A673 (cell line): ENCODE measurements at regions not wholly inside any gene's neighbourhood (a gene's known extent, or its start where the extent isn't known, plus 50 kb on each side); places are given as distances from the start of the nearest gene placed in this dataset.

Experiments used
- BruUV-seq: library from RNA; stranded (reverse); fragments of 400-500 nt; replicated peaks from 2 replicates; lab custom pipeline; 2021; lab: Mats Ljungman, UMichigan
- CTCF ChIA-PET: fragments of 300-600 bp; sonication (Branson Sonifier 250); formaldehyde crosslinking; loops from one replicate; lab custom pipeline; 2022; ENCODE audit warnings: antibody characterized with exemption; lab: Charles Lee
- POLR2A ChIA-PET: fragments of 300-600 bp; sonication (Branson Sonifier 250); formaldehyde crosslinking; loops from one replicate; lab custom pipeline; 2022; ENCODE audit warnings: antibody characterized with exemption; ENCODE audit not compliant: low non-redundant PET; lab: Charles Lee
- DNase-seq: peaks from one replicate; pipeline ENCODE4 v3.0.0-alpha.2; 2015; ENCODE audit warnings: low spot score
- H3K27ac ChIP-seq: fragments of 200-600 bp; sonication (generic); 2 replicates; pipeline ENCODE4 v1.5.1; 2016; ENCODE audit warnings: mixed run types, low read depth, mild to moderate bottlenecking, mixed read lengths, antibody characterized with exemption, low read length; ENCODE audit not compliant: poor library complexity, severe bottlenecking
- H3K27me3 ChIP-seq: fragments of 200-600 bp; sonication (generic); replicated peaks from 2 replicates; pipeline ENCODE4 v1.6.1; 2017; ENCODE audit warnings: mixed run types, low read depth, mild to moderate bottlenecking, mixed read lengths, antibody characterized with exemption, low read length; ENCODE audit not compliant: insufficient read depth, poor library complexity
- H3K36me3 ChIP-seq: fragments of 200-600 bp; sonication (generic); 2 replicates; pipeline ENCODE4 v1.6.1; 2016; ENCODE audit warnings: mixed run types, mild to moderate bottlenecking, mixed read lengths, antibody characterized with exemption, low read length; ENCODE audit not compliant: insufficient read depth, poor library complexity, severe bottlenecking
- H3K4me1 ChIP-seq: fragments of 200-600 bp; sonication (generic); 2 replicates; pipeline ENCODE4 v1.6.1; 2017; ENCODE audit warnings: mixed run types, mild to moderate bottlenecking, mixed read lengths, antibody characterized with exemption, low read length; ENCODE audit not compliant: insufficient read depth, poor library complexity, severe bottlenecking
- H3K4me3 ChIP-seq: fragments of 200-600 bp; sonication (generic); 2 replicates; pipeline ENCODE4 v1.5.1; 2016; ENCODE audit warnings: low read depth, mixed run types, mild to moderate bottlenecking, mixed read lengths, low read length; ENCODE audit not compliant: poor library complexity, severe bottlenecking
- H3K9me3 ChIP-seq: fragments of 200-600 bp; sonication (generic); 2 replicates; pipeline ENCODE4 v1.6.1; 2016; ENCODE audit warnings: mixed run types, low read depth, mild to moderate bottlenecking, mixed read lengths, antibody characterized with exemption, low read length; ENCODE audit not compliant: poor library complexity, severe bottlenecking
- EZH2 ChIP-seq: fragments of 200-600 bp; sonication (generic); IDR thresholded peaks from 2 replicates; pipeline ENCODE4 v1.6.1; 2017; ENCODE audit warnings: borderline replicate concordance, low read depth, mild to moderate bottlenecking, mixed read lengths, antibody characterized with exemption, low read length; ENCODE audit not compliant: poor library complexity, severe bottlenecking
- intact Hi-C: fragments of 100-400 bp; cut with micrococcal nuclease; formaldehyde crosslinking; loops from one replicate; pipeline ENCODE4 v1.10.0; 2022; ENCODE audit not compliant: unreplicated experiment
- TF ChIP-seq, protein P1 (sequence below): fragments of 300-800, 200-600 bp; sonication (generic); conservative IDR thresholded peaks from 2 replicates; pipeline ENCODE4 v1.5.1; 2017; ENCODE audit warnings: low read depth, mild to moderate bottlenecking, antibody characterized with exemption, low read length, moderate library complexity, mixed read lengths

DNA sequence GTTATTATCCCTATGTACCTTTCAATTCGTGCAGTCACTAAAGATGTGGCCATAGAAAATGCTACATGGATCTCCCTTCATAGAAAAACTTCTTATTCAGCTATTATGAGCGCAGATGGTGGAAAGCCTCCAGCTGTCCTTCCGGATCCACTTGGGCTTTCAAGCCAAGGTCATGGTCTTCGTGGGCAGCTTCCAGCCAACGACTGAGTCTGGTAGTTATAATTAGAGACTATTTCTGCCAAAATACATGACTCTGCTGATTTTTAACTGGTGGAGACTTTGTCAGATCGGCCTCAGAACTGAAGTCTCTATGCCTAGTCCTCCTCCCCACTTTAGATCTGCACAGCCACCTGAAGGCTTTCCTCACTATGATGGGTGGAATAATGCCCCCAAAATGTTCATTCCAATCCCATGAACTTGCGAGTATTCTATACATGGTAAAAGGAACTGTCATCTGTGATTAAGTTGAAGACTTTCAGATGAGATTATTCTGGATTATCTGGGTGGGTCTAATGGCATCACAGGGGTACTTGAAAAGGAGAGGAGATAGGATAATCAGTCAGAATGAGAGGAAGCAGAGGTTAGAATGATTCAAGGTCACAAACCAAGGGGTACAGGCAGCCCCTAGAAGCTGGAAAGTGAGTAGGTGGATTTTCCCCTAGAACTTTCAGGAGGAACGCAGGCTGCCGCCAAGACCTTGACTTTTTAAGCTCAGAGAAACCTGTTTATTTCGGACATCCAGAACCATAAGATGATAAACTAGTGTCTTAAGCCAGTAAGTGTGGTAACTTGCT lies 171.1 kb upstream of the CXCL13 start:
- no peaks in the 10 kb centered on the region for H3K4me1 ChIP-seq
- ChIA-PET POLR2A (no interaction called here), CTCF (no interaction called here)
- intact Hi-C loops: no loop called here
- H3K4me3 ChIP-seq: no peak overlapping the region
- no peaks in the 10 kb centered on the region for H3K36me3 ChIP-seq
- DNase-seq: no peak
- H3K27ac ChIP-seq: no peak overlapping the region
- no peaks in the 10 kb centered on the region for H3K27me3 ChIP-seq
- no peak for TF ChIP-seq EZH2
- TF ChIP-seq, protein P1, sequence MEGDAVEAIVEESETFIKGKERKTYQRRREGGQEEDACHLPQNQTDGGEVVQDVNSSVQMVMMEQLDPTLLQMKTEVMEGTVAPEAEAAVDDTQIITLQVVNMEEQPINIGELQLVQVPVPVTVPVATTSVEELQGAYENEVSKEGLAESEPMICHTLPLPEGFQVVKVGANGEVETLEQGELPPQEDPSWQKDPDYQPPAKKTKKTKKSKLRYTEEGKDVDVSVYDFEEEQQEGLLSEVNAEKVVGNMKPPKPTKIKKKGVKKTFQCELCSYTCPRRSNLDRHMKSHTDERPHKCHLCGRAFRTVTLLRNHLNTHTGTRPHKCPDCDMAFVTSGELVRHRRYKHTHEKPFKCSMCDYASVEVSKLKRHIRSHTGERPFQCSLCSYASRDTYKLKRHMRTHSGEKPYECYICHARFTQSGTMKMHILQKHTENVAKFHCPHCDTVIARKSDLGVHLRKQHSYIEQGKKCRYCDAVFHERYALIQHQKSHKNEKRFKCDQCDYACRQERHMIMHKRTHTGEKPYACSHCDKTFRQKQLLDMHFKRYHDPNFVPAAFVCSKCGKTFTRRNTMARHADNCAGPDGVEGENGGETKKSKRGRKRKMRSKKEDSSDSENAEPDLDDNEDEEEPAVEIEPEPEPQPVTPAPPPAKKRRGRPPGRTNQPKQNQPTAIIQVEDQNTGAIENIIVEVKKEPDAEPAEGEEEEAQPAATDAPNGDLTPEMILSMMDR: no peak
- H3K9me3 ChIP-seq: no peaks in the 10 kb centered on the region
- BruUV-seq: no TSS peak

DNA sequence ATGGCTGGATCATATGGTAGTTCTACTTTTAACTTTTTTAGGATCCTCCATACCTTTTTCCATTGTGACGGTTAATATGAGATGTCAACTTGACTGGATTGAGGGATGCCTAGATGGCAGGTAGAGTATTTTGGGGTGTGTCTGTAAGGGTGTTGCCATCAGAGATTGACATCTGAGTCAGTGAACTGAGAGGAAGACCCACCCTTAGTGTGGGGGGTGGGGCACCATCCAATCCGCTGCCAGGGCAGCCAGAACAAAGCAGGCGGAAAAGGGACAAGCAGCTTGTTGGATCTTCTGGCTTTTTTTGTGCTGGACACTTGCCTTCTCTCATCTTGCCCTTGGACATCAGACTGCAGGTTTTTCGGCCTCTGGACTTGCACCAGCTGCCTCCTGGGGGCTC lies 168.5 kb upstream of the CXCL13 start:
- CTCF ChIA-PET: no interaction called here

DNA sequence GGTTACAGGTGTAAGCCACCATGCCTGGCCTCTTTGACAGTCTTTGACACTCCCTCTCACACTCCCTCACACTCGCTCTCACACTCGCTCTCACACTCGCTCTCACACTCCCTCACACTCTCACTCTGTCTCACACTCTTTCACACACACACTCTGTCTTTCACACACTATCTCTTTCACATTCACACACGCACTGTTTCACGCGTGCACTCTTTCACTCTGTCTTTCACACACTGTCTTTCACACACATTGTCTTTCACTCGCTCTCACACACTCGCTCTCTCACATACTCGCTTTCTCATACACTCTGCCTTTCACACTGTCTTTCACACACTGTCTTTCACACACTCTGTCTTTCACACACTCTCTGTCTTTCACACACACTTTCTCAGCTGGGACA lies 167.1 kb upstream of the CXCL13 start:
- DNase-seq: no peak
- Histone ChIP-seq H3K27me3 (no peaks in the 10 kb centered on the region), H3K4me3 (no peak overlapping the region), H3K4me1 (no peaks in the 10 kb centered on the region), H3K36me3 (no peaks in the 10 kb centered on the region), H3K27ac (no peak overlapping the region), H3K9me3 (no peaks in the 10 kb centered on the region)
- TF ChIP-seq EZH2: no peak
- TF ChIP-seq, protein P1: no peak
- BruUV-seq: no TSS peak
- CTCF ChIA-PET: no interaction called here
- POLR2A ChIA-PET: no interaction called here
- intact Hi-C loops: no loop called here

More for the DNA sequence above, 168.5 kb upstream of the CXCL13 start:
- intact Hi-C loops: no loop called here
- Histone ChIP-seq H3K36me3 (no peaks in the 10 kb centered on the region), H3K4me1 (no peaks in the 10 kb centered on the region), H3K27me3 (no peaks in the 10 kb centered on the region), H3K27ac (no peak overlapping the region), H3K4me3 (no peak overlapping the region), H3K9me3 (no peaks in the 10 kb centered on the region)
- POLR2A ChIA-PET: no interaction called here
- TF ChIP-seq, protein P1: no peak
- TF ChIP-seq EZH2: no peak
- no TSS peak for BruUV-seq
- DNase-seq: no peak
